Central memory CD8-positive, alpha-beta T cell (primary cell): ENCODE measurements at regions not wholly inside any gene's neighbourhood (a gene's known extent, or its start where the extent isn't known, plus 50 kb on each side); places are given as distances from the start of the nearest gene placed in this dataset.
"Not testable (repeated sequence)": the region's sequence is repeated elsewhere in the genome, so short reads cannot be mapped to it uniquely, and the experiment has no call there.

Source experiments
- ATAC-seq: fragments of 150-1000 bp; cut with Tn5 transposase; replicated peaks from 2 replicates; pipeline ENCODE4 v1.10.0; 2022; ENCODE audit warnings: mild to moderate bottlenecking, moderate FRiP score, moderate number of reproducible peaks; ENCODE audit not compliant: poor library complexity, severe bottlenecking; ENCODE audit errors: extremely low read depth
- DNase-seq, 2 donors: peaks; one replicate each; pipeline ENCODE4 v3.0.0; 2021; ENCODE audit warnings: low spot score in 2 of 2
- H3K27ac Mint-ChIP-seq: one replicate; pipeline ENCODE4 v1.8.0; 2022; ENCODE audit warnings: low read depth, mild to moderate bottlenecking, moderate library complexity, mixed read lengths
- H3K27me3 Mint-ChIP-seq: one replicate; pipeline ENCODE4 v1.8.0; 2022; ENCODE audit warnings: mixed read lengths
- H3K36me3 Mint-ChIP-seq: one replicate; pipeline ENCODE4 v1.8.0; 2022; ENCODE audit warnings: mild to moderate bottlenecking, moderate library complexity, mixed read lengths; ENCODE audit not compliant: insufficient read depth
- H3K4me1 Mint-ChIP-seq: one replicate; pipeline ENCODE4 v1.8.0; 2022; ENCODE audit warnings: mixed read lengths
- H3K4me3 Mint-ChIP-seq: one replicate; pipeline ENCODE4 v1.8.0; 2022; ENCODE audit warnings: mild to moderate bottlenecking, moderate library complexity, mixed read lengths
- H3K9me3 Mint-ChIP-seq: one replicate; pipeline ENCODE4 v1.8.0; 2022; ENCODE audit warnings: mixed read lengths

DNA sequence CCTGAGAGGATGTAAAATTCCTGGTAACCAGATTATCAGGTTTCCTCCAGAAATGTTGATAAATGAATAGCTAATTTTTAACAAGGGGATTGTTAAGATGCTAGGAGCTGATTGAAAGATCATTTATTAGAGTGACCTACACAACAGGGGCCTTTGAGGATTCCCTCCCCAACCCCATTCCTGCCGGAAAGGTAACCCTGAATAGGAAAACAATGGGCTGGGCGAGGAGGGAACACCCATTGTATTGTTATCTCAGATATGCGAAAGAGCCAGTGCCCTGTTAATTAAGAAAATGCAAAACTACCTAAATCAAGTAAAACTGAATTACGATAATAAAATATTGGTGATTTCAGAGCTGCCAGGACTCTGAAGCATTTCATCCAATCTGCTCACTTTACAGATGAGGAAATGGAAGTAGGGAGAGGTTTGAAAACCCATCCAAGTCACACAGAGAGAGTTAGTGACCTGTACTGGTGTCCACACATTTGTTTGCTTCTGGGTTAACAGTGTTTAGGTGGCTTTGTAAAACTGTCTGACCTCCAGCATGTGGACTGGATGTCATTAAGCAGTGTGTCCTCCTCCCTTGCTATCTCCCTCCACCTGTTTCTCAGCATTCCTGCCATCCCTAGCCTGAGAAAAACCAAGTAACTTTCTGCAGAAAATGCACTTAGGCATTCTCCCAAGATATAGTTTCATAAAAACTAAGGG lies 214.8 kb downstream of the TTC6 start:
- no peak for DNase-seq
- H3K4me3 Mint-ChIP-seq, result no peak overlapping the region
- H3K36me3 Mint-ChIP-seq, result no peaks in the 10 kb centered on the region
- H3K9me3 Mint-ChIP-seq, result no peaks in the 10 kb centered on the region
- H3K27me3 Mint-ChIP-seq, result no peaks in the 10 kb centered on the region
- no peak for ATAC-seq
- H3K4me1 Mint-ChIP-seq, result no peaks in the 10 kb centered on the region
- no peak overlapping the region for H3K27ac Mint-ChIP-seq

DNA sequence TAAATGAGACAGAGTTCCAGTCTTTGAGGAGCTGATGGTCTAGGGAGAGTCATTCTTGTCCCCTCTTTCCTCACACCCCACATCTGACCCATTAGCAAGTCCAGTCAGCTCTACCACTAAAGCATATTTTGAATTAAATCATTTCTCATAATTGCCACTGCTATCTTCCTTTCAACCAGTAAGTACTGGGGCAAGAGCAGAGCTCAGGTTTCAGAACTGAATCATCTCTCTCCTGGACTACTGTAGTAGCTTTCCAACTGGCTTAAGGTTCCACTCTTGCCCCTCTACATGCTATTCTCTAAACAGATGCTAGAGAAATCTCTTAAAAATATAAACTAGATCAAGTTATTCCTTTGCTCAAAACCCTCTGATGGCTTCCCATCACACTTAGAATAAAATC lies 218.3 kb downstream of the TTC6 start:
- DNase-seq (no peak), ATAC-seq (no peak)
- no peaks in the 10 kb centered on the region for H3K27me3 Mint-ChIP-seq
- no peaks in the 10 kb centered on the region for H3K9me3 Mint-ChIP-seq
- no peak overlapping the region for H3K27ac Mint-ChIP-seq
- H3K4me3 Mint-ChIP-seq, result no peak overlapping the region
- no peaks in the 10 kb centered on the region for H3K4me1 Mint-ChIP-seq
- H3K36me3 Mint-ChIP-seq, result no peaks in the 10 kb centered on the region

DNA sequence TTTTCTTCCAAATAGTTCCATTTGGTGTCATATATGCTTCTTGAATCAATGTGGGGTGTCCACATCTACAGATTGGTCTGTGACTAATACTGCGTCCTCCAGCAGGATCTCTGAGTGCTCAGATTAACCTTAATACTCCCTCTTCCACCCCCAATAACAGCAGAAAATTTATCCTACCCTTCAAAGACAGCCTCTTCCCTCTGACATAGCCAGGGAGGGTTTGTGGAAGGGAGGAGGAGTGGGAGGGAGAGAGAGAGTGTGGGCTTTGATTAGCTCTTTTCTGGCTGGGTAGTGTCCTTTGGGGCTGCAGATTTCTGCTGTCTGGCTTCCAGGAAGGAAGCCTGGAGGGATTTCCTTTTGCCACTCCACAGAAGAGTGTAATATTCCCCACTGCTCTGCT lies 220.7 kb downstream of the TTC6 start:
- Mint-ChIP-seq H3K27ac (no peak overlapping the region), H3K4me3 (no peak overlapping the region), H3K36me3 (no peaks in the 10 kb centered on the region), H3K9me3 (no peaks in the 10 kb centered on the region), H3K27me3 (no peaks in the 10 kb centered on the region), H3K4me1 (no peaks in the 10 kb centered on the region)
- ATAC-seq (no peak), DNase-seq (no peak)

DNA sequence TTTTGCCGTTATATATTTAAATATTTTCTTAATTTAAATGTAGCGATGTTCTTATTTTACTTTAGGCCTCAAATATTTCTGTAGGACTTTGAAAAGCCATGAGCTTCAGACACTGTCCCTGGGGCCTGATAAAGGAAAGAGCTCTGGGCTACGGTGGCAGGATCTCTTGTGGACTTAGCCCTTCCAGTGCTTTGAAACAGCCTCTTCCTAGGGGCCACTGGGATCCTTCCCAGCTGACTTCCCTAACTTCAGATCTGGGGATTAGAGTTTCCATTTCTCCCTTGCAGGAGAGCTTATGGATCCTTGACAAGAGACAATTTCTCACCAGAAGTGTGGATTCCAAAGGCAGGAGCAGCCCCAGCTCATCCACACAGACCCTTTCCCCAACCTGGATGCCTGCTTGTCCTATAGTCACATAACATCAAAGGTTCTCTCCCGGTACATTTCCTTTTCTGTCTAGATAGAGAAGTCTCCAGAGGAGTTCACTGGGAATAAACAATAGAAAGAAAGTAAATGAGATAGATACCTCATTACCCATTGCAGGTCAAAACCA lies 221.4 kb downstream of the TTC6 start:
- Mint-ChIP-seq H3K27ac (no peak overlapping the region), H3K27me3 (no peaks in the 10 kb centered on the region), H3K36me3 (no peaks in the 10 kb centered on the region)

DNA sequence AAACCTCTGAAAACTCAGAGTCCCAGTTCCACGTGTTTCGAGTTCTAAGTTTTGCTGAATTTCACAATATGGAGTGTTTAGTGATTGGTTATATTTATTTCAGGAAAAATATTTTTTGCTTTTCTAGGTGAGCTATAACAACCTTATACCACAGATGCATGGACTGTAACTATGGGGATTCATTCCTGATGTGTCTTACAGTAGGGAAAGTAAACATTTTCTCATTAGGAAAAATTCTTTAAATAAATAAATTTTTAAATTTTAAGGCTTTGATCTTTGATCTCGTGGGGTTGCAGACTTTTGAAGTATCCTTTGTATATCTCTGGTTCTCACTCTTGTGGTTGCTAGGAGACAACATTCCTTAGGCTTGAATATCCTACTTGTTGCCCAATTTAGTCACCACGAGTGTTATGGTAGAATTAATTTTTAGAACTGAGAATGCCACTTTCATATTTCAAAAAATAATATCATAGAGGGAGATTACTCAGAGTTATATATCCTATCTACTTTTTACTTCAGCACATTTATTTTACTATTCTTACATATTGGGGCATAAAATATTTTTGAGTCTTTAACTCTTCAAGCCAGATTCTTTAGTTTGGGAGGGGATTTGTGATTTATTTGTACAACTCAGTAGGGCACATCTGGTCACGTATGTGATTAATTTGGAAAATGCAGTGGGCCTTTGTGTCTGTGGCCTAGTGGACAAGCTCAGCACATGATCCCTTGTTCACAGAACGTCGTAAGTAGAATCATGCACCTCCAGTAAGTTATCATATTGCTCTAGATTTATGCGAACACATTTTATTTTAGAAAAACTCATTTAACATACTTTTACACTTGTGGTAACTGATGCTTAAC lies 224.0 kb downstream of the TTC6 start:
- Mint-ChIP-seq H3K27ac (no peak overlapping the region), H3K27me3 (no peaks in the 10 kb centered on the region), H3K9me3 (no peaks in the 10 kb centered on the region), H3K4me1 (no peaks in the 10 kb centered on the region), H3K36me3 (no peaks in the 10 kb centered on the region), H3K4me3 (no peak overlapping the region)
- DNase-seq, result no peak
- ATAC-seq, result no peak

More for the DNA sequence above, 221.4 kb downstream of the TTC6 start:
- Mint-ChIP-seq H3K9me3 (no peaks in the 10 kb centered on the region), H3K4me1 (no peaks in the 10 kb centered on the region), H3K4me3 (no peak overlapping the region)
- no peak for DNase-seq
- no peak for ATAC-seq

DNA sequence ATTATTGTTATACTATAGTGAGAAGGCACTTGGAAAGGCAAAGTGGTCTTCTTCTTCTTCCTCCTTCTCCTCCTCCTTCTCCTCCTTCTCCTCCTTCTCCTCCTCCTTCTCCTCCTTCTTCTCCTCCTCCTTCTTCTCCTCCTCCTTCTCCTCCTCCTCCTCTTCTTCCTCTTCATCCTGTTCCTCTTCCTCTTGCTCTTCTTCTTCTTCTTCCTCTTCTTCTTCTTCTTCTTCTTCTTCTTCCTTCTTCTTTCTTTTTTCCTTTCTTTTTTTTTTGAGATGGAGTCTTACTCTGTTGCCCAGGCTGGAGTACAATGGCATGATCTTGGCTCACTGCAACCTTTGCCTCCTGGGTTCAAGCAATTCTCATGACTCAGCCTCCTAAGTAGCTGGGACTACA lies 225.4 kb downstream of the TTC6 start:
- H3K27me3 Mint-ChIP-seq, DNase-seq: not testable (repeated sequence)

DNA sequence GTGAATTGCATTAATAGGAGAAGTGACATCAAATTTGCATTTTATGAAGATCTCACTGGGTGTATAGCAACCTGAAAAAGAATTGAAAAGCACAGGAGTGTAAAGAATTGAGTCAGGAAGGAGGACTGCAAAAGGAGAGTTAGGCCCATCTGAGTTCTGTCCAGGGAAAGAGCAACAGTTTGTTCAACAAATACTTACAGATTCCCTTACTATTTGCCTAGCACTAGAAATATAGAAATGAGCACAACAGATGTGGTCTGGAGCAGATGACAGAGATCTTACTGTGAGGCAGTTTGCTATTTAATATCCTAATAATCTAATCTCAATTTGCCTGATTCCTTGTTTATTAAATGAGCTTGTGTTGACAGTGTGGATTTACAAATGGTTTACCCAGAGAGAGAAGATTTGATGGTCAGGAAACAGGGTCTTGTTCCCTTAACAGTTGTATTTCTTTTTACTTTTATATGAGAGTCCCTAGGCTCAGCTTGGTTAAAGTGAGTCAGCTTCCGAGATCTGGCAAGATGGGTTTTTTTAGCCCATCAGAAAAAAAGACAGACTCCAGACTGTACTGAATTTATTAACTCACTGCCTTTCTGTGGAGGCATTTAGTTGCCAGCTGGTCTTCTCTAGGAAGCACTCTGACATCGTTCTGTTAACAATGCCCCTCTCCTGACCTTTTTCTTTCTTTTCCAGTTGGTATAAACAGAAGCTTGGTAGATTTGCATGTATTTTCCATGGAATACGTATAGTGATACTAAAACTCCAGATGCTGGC lies 229.7 kb downstream of the TTC6 start:
- no peaks in the 10 kb centered on the region for H3K27me3 Mint-ChIP-seq
- DNase-seq (no peak), ATAC-seq (no peak)
- no peak overlapping the region for H3K27ac Mint-ChIP-seq
- no peak overlapping the region for H3K4me3 Mint-ChIP-seq
- peaks cover 5% of the 10 kb centered on the region for H3K9me3 Mint-ChIP-seq
- no peaks in the 10 kb centered on the region for H3K4me1 Mint-ChIP-seq
- no peaks in the 10 kb centered on the region for H3K36me3 Mint-ChIP-seq

More for the DNA sequence above, 225.4 kb downstream of the TTC6 start:
- H3K36me3 Mint-ChIP-seq, H3K4me1 Mint-ChIP-seq, H3K4me3 Mint-ChIP-seq, H3K9me3 Mint-ChIP-seq, ATAC-seq, H3K27ac Mint-ChIP-seq: not testable (repeated sequence)

DNA sequence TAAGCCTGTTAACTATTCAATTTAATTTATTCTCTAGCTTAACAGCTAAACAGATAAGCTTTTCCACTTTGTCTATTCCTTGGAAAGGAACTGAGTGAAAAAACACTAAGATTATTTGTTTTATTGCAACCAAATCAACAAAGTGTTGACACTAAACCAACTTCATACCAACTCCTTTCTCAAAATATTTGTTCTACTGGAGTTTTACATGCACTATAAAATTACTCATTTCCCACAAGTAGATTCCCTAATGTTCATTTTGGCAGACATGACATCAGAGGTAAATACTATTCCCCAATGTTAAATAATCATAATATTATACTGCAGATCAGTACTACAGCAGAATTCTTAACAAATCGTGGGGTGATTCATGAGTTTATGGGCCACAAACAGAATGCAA lies 231.4 kb downstream of the TTC6 start:
- Mint-ChIP-seq H3K4me3 (no peak overlapping the region), H3K36me3 (no peaks in the 10 kb centered on the region), H3K27ac (no peak overlapping the region), H3K4me1 (no peaks in the 10 kb centered on the region), H3K9me3 (peaks cover 17% of the 10 kb centered on the region), H3K27me3 (no peaks in the 10 kb centered on the region)
- no peak for DNase-seq
- ATAC-seq, result no peak

DNA sequence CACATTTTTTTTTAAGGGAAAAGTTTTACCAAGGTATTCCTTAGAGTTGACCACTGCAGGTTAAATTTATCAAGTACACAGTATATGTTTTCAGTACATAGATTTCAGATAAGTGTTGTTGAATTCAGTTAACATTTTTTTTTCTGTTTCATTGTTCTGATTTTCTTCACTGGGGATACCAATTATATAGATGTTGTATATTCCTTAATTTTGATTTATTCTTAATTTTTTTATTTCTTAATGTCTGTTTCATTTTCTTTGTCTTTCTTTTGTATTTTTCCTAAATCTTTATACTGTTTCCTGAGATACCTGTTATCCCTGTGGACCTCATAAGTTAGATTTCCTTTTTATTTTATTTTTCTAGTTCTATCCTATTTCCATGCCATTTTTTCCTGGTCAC lies 234.8 kb downstream of the TTC6 start:
- H3K27me3 Mint-ChIP-seq, result no peaks in the 10 kb centered on the region
- H3K4me1 Mint-ChIP-seq, result no peaks in the 10 kb centered on the region
- no peaks in the 10 kb centered on the region for H3K36me3 Mint-ChIP-seq
- H3K27ac Mint-ChIP-seq, result no peak overlapping the region
- H3K9me3 Mint-ChIP-seq, result peaks cover 32% of the 10 kb centered on the region
- ATAC-seq (no peak), DNase-seq (no peak)
- no peak overlapping the region for H3K4me3 Mint-ChIP-seq

DNA sequence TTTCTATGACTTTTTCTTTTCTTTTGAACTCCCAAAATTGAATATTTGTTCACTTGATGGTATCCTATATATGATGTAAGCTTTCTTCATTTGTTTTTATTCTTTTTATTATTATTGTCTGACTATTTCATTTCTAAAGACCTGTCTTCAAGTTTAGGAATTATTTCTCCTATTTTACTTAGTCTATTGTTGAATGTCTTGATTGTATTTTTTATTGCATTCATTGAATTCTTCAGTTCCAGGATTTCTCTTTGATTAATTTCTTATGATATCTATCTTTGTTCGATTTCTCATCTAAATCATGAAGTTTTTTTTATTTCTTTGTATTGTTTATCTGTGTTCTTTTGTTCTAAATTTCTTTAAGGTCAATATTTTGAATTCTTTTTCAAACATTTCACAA lies 238.8 kb downstream of the TTC6 start:
- Mint-ChIP-seq H3K4me1 (no peaks in the 10 kb centered on the region), H3K36me3 (no peaks in the 10 kb centered on the region), H3K27me3 (no peaks in the 10 kb centered on the region), H3K27ac (no peak overlapping the region), H3K9me3 (peaks cover 35% of the 10 kb centered on the region), H3K4me3 (no peak overlapping the region)
- ATAC-seq, result no peak
- DNase-seq, result no peak

DNA sequence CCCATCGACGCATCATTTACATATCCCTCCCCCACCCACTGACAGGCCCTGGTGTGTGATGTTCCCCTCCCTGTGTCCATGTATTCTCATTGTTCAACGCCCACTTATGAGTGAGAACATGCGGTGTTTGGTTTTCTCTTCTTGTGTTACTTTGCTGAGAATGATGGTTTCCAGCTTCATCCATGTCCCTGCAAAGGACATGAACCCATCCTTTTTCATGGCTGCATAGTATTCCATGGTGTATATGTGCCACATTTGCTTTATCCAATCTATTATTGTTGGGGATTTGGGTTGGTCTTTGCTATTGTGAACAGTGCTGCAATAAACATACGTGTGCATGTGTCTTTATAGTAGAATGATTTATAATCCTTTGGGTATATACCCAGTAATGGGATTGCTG lies 243.3 kb downstream of the TTC6 start:
- peaks cover 18% of the 10 kb centered on the region for H3K9me3 Mint-ChIP-seq
- ATAC-seq, H3K4me1 Mint-ChIP-seq: not testable (repeated sequence)

DNA sequence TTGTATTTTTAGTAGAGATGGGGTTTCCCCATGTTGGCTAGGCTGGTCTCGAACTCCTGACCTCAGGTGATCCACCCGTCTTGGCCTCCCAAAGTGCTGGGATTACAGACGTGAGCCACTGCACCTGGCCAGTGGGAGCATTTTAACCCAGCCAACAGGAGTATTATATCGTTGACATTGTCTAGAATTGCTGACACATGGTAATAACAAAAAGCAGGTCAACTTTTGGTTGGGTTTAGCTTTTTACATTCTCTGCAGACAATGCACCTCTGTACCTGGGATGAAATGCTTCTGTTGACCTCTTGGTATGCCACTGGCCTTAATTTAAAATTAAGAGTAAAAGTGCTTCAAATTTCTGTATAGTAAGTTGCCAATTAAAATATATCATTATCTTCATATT lies 245.6 kb downstream of the TTC6 start:
- H3K27ac Mint-ChIP-seq, H3K9me3 Mint-ChIP-seq, ATAC-seq, H3K27me3 Mint-ChIP-seq, H3K36me3 Mint-ChIP-seq, H3K4me3 Mint-ChIP-seq, DNase-seq, H3K4me1 Mint-ChIP-seq: not testable (repeated sequence)

More for the DNA sequence above, 243.3 kb downstream of the TTC6 start:
- H3K4me3 Mint-ChIP-seq, H3K27ac Mint-ChIP-seq, H3K36me3 Mint-ChIP-seq, DNase-seq, H3K27me3 Mint-ChIP-seq: not testable (repeated sequence)
